AG04450 (cell line): ENCODE measurements at regions not wholly inside any gene's neighbourhood (a gene's known extent, or its start where the extent isn't known, plus 50 kb on each side); places are given as distances from the start of the nearest gene placed in this dataset.

Experiments used
- CTCF ChIA-PET: fragments of 300-600, 350-600 bp; formaldehyde crosslinking; extraction: SDS; loops from one replicate; lab custom pipeline; 2022; ENCODE audit warnings: antibody characterized with exemption, inconsistent platforms; lab: Charles Lee
- POLR2A ChIA-PET: fragments of 350-600 bp; formaldehyde crosslinking; extraction: SDS; loops from one replicate; lab custom pipeline; 2021; ENCODE audit warnings: antibody characterized with exemption, inconsistent platforms; lab: Yijun Ruan, JAX
- DNase-seq: peaks from one replicate; pipeline ENCODE4 v3.0.0-alpha.2; 2011; ENCODE audit warnings: low read depth, low spot score
- H3K27ac ChIP-seq: one replicate; pipeline ENCODE4 v1.5.1; 2012; ENCODE audit warnings: low read depth, low read length, control low read depth
- H3K27me3 ChIP-seq: one replicate; pipeline ENCODE4 v1.6.0; 2012; ENCODE audit warnings: low read length; ENCODE audit not compliant: control insufficient read depth, insufficient read depth
- H3K4me3 ChIP-seq: 2 replicates; pipeline ENCODE4 v1.5.1; 2011; ENCODE audit warnings: mild to moderate bottlenecking, low read depth, low read length, control low read depth
- H3K9me3 ChIP-seq: 2 replicates; pipeline ENCODE4 v1.5.1; 2012; ENCODE audit warnings: low read length; ENCODE audit not compliant: control insufficient read depth, insufficient read depth
- CTCF ChIP-seq: IDR thresholded peaks from 2 replicates; pipeline ENCODE4 v1.5.1; 2011; ENCODE audit warnings: low read depth, low read length, control low read depth, inconsistent platforms

- no peak for DNase-seq
- POLR2A ChIA-PET, result no interaction called here
- CTCF ChIA-PET, result no interaction called here
- TF ChIP-seq CTCF, result no peak
- Histone ChIP-seq H3K9me3 (no peaks in the 10 kb centered on the region), H3K4me3 (no peak overlapping the region), H3K27me3 (no peaks in the 10 kb centered on the region), H3K27ac (no peak overlapping the region)
Measured at GRCh38 chr2:7816944-7817343, 864.9 kb upstream of the ID2 start.

GRCh38 chr2:7819316-7819715, 862.5 kb upstream of the ID2 start:
- no peaks in the 10 kb centered on the region for H3K27me3 ChIP-seq
- ChIA-PET CTCF (interaction anchor here (0.7 kb wide), 1 partner anchor 81 kb away, joined by 3 read pairs; no protein-coding TSS in a partner anchor), POLR2A (interaction anchor here (1.4 kb wide), 1 partner anchor 863 kb away, joined by 4 read pairs; the partner anchor contains the start of gene ID2)
- no peaks in the 10 kb centered on the region for H3K9me3 ChIP-seq
- H3K27ac ChIP-seq, result no peak overlapping the region
- TF ChIP-seq CTCF, result no peak
- no peak overlapping the region for H3K4me3 ChIP-seq
- DNase-seq, result no peak

GRCh38 chr2:7819850-7820249, 862.0 kb upstream of the ID2 start:
- Histone ChIP-seq H3K27me3 (no peaks in the 10 kb centered on the region), H3K9me3 (no peaks in the 10 kb centered on the region), H3K27ac (no peak overlapping the region), H3K4me3 (no peak overlapping the region)
- ChIA-PET CTCF (interaction anchor here (0.7 kb wide), 1 partner anchor 82 kb away, joined by 3 read pairs; no protein-coding TSS in a partner anchor), POLR2A (interaction anchor here (1.4 kb wide), 1 partner anchor 862 kb away, joined by 4 read pairs; the partner anchor contains the start of gene ID2)
- no peak for TF ChIP-seq CTCF
- no peak for DNase-seq

GRCh38 chr2:7824211-7824610, 857.6 kb upstream of the ID2 start:
- POLR2A ChIA-PET, result no interaction called here

More at GRCh38 chr2:7824211-7824610, 857.6 kb upstream of the ID2 start:
- Histone ChIP-seq H3K27ac (no peak overlapping the region), H3K4me3 (no peak overlapping the region), H3K9me3 (no peaks in the 10 kb centered on the region; the same call in 1 of the 2 replicates), H3K27me3 (no peaks in the 10 kb centered on the region)
- CTCF ChIA-PET, result no interaction called here
- no peak for DNase-seq
- no peak for TF ChIP-seq CTCF
